Astrocyte of the cerebellum (primary cell): ENCODE measurements at regions not wholly inside any gene's neighbourhood (a gene's known extent, or its start where the extent isn't known, plus 50 kb on each side); places are given as distances from the start of the nearest gene placed in this dataset.
"Not testable (repeated sequence)": the region's sequence is repeated elsewhere in the genome, so short reads cannot be mapped to it uniquely, and the experiment has no call there.

Experiments used
- DNase-seq: peaks from one replicate; pipeline ENCODE4 v3.0.0-alpha.2; 2011; ENCODE audit warnings: low read depth
- H3K4me3 ChIP-seq: 2 replicates; pipeline ENCODE4 v1.5.1; 2011; ENCODE audit warnings: mild to moderate bottlenecking, low read depth, low read length, moderate library complexity
- CTCF ChIP-seq: IDR thresholded peaks from 2 replicates; pipeline ENCODE4 v1.5.1; 2012; ENCODE audit warnings: low read length, low read depth, moderate library complexity, mild to moderate bottlenecking; ENCODE audit errors: missing control alignments
- in situ Hi-C: cut with HindIII; loops from 2 replicates; pipeline ENCODE4 v1.10.0; 2017; ENCODE audit warnings: low sequenced_read_pairs

DNA sequence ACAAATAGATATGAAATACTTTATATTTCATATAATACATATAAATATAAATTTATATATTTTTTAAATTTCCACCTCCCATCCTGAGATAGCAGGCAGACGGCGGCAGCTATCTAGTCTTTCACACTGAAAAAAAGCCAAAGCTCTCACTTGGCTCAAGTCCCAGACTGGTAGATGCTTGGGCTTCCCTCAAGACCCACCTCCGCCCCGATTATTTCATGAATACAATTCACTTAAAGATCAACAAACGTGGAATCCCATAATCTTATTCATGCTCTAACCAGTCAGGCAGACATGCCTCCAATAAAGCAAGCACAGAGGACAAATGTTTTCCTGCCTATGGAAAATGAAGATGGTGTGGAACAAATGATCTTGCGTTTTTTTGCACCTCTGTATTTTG lies 275.9 kb upstream of the NR2F2 start:
- H3K4me3 ChIP-seq, result no peak overlapping the region
- DNase-seq, result no peak
- no peak for TF ChIP-seq CTCF
- in situ Hi-C loops, result no loop called here

- TF ChIP-seq CTCF, result no peak
- in situ Hi-C loops, result no loop called here
- H3K4me3 ChIP-seq, result no peak overlapping the region
- DNase-seq, result no peak
Observed at GRCh38 chr15:96058103-96058851, 272.2 kb upstream of the NR2F2 start.

DNA sequence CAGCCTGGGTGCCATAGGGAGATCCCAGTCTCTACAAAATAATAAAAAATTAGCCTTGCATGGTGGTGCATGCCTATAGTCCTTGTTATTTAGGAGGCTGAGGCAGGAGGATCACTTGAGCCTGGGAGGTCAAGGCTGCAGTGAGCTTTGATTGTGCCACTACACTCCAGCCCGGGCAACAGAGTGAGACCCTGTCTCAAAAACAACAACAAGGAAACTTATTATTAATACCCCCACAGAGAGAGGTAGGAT lies 271.7 kb upstream of the NR2F2 start:
- DNase-seq, H3K4me3 ChIP-seq, in situ Hi-C loops: not testable (repeated sequence)

DNA sequence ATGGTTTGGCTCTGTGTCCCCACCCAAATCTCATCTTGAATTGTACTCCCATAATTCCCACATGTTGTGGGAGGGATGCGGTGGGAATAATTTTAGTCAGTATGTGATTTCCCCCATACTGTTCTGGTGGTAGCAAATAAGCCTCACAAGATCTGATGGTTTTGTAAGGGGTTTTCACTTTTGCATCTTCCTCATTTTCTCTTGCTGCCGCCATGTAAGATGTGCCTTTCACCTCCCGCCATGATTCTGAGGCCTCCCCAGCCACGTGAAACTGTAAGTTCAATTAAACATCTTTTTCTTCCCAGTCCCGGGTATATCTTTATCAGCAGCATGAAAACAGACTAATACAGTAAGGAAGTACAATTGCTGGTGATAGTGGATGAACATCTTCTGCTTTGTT lies 269.9 kb upstream of the NR2F2 start:
- DNase-seq, H3K4me3 ChIP-seq, in situ Hi-C loops: not testable (repeated sequence)

- in situ Hi-C loops, result no loop called here
- DNase-seq, result no peak
- no peak for TF ChIP-seq CTCF
- H3K4me3 ChIP-seq, result no peak overlapping the region
Observed at GRCh38 chr15:96064351-96064756, 266.1 kb upstream of the NR2F2 start.

GRCh38 chr15:96066126-96066525 lies 264.4 kb upstream of the NR2F2 start:
- H3K4me3 ChIP-seq, result no peak overlapping the region
- no peak for TF ChIP-seq CTCF
- DNase-seq, result no peak
- in situ Hi-C loops, result no loop called here

DNA sequence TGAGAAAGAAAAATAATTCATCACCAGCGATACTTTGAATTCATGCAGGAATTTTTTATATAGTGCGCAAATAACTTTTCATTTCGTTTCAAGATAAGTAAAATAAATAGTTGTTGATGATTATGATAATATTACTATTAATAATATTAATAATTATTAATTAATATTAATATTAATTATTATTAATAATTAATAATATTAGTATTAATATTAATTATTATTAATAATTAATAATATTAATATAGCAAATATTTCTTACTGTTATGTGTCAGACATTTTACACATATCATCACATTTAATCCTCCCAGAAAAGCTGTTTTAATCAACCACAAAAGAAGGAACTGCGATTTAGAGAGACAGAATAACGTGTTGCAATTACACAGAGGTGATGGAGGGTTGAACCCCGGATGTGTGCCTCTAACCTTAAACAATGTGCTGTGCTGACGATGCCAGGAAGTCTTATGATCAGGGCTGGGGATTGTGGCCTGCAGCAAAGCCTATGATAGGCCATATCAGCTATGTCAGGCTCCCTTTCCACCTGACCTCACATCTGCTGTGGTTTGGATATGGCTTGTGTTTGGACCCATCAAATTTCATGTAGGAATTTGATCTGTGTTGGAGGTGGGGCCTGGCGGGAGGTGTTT lies 263.5 kb upstream of the NR2F2 start:
- in situ Hi-C loops, result no loop called here
- no peak for TF ChIP-seq CTCF
- no peak overlapping the region for H3K4me3 ChIP-seq

More for the DNA sequence above, 263.5 kb upstream of the NR2F2 start:
- DNase-seq, result no peak
